K562 (cell line): ENCODE measurements at regions not wholly inside any gene's neighbourhood (a gene's known extent, or its start where the extent isn't known, plus 50 kb on each side); places are given as distances from the start of the nearest gene placed in this dataset.

Experiments used
- DMBX1 ChIP-seq: fragments of 250-450 bp; sonication (Bioruptor Pico); IDR thresholded peaks from 2 replicates; pipeline ENCODE4 v1.8.0; 2022; ENCODE audit warnings: inconsistent platforms, mild to moderate bottlenecking, moderate library complexity, borderline replicate concordance
- E2F8 ChIP-seq: fragments of 450-650 bp; IDR thresholded peaks from 2 replicates; pipeline ENCODE4 v1.7.1; 2018; ENCODE audit warnings: mild to moderate bottlenecking, low read depth; ENCODE audit not compliant: partially characterized antibody
- ELF4 ChIP-seq: fragments of 450-650 bp; formaldehyde crosslinking; IDR thresholded peaks from 2 replicates; pipeline ENCODE4 v1.4.0; 2022; ENCODE audit warnings: missing genetic modification characterization
- HCFC1 ChIP-seq: IDR thresholded peaks from 2 replicates; pipeline ENCODE4 v1.6.1; 2012; ENCODE audit warnings: low read depth, low read length, improper control_type of control experiment
- HINFP ChIP-seq: fragments of 450-650 bp; conservative IDR thresholded peaks from 2 replicates; pipeline ENCODE4 v1.6.1; 2016; ENCODE audit warnings: missing genetic modification characterization, low read depth, mild to moderate bottlenecking, control low read depth, missing compliant biosample characterization
- MLLT1 ChIP-seq, 2 experiments: fragments of 450-650 bp; IDR thresholded peaks; 2 replicates each; pipeline ENCODE4 v1.6.1; 2016
- MTA2 ChIP-seq: fragments of 450-650 bp; IDR thresholded peaks from 2 replicates; pipeline ENCODE4 v1.6.1; 2016; ENCODE audit warnings: low read depth
- NCOA1 ChIP-seq: fragments of 450-650 bp; IDR thresholded peaks from 2 replicates; pipeline ENCODE4 v1.6.1; 2016; ENCODE audit warnings: low read depth
- RBFOX2 ChIP-seq: fragments of 200-400 bp; formaldehyde crosslinking; IDR thresholded peaks from 2 replicates; pipeline ENCODE4 v1.6.1; 2017; ENCODE audit warnings: low read depth, mild to moderate bottlenecking, low read length, moderate library complexity
- RBM39 ChIP-seq: fragments of 200-400 bp; formaldehyde crosslinking; optimal IDR thresholded peaks from 2 replicates; pipeline ENCODE3; 2018; ENCODE audit warnings: low read depth, low read length
- SMAD1 ChIP-seq: fragments of 150-350 bp; IDR thresholded peaks from 2 replicates; pipeline ENCODE4 v1.6.1; 2014; ENCODE audit warnings: low read length, low read depth; ENCODE audit not compliant: partially characterized antibody
- SP1 ChIP-seq: sonication (generic); formaldehyde crosslinking; IDR thresholded peaks from 2 replicates; pipeline ENCODE4 v1.8.1; 2022; ENCODE audit warnings: mild to moderate bottlenecking, missing genetic modification reagents
- TFAP4 ChIP-seq: sonication (generic); formaldehyde crosslinking; IDR thresholded peaks from 2 replicates; pipeline ENCODE4 v1.8.0; 2022; ENCODE audit warnings: missing genetic modification reagents, mild to moderate bottlenecking, moderate library complexity, borderline replicate concordance
- XRCC5 ChIP-seq: fragments of 200-400 bp; formaldehyde crosslinking; IDR thresholded peaks from 2 replicates; pipeline ENCODE4 v1.6.1; 2017; ENCODE audit warnings: low read depth, mild to moderate bottlenecking, low read length
- ZC3H11A ChIP-seq: IDR thresholded peaks from 2 replicates; pipeline ENCODE4 v1.6.1; 2012; ENCODE audit warnings: low read depth, low read length, improper control_type of control experiment
- ZNF175 ChIP-seq: fragments of 200-800 bp; sonication (Bioruptor generic); IDR thresholded peaks from 2 replicates; pipeline ENCODE4 v1.6.1; 2016; ENCODE audit warnings: low read depth, mild to moderate bottlenecking, missing genetic modification characterization, missing compliant biosample characterization
- ZNF41 ChIP-seq: fragments of 250-450 bp; sonication (Bioruptor Pico); conservative IDR thresholded peaks from 2 replicates; pipeline ENCODE4 v1.4.0; 2020; ENCODE audit warnings: mild to moderate bottlenecking
- ZNF79 ChIP-seq: fragments of 250-450 bp; sonication (Bioruptor Pico); IDR thresholded peaks from 2 replicates; pipeline ENCODE4 v1.4.0; 2020; ENCODE audit warnings: low read depth, mild to moderate bottlenecking, moderate library complexity
- ZNF830 ChIP-seq: fragments of 250-450 bp; sonication (Bioruptor Pico); IDR thresholded peaks from 2 replicates; pipeline ENCODE4 v1.5.0; 2021; ENCODE audit warnings: mild to moderate bottlenecking

GRCh38 chr15:95684693-95685115 is 645.8 kb upstream of the NR2F2 start (continued):
- no peak for TF ChIP-seq HINFP (tag)
- TF ChIP-seq ZNF175 (CRISPR knock-in tag): peak; percentile 77; the same call in 1 of the 2 replicates
- no peak for TF ChIP-seq ZNF41 (CRISPR knock-in tag)
- no peak for TF ChIP-seq XRCC5
- TF ChIP-seq MLLT1 (IDR thresholded peaks at IDR 0.05): no peak
- no peak for TF ChIP-seq HCFC1
- TF ChIP-seq SMAD1: no peak
- no peak for TF ChIP-seq ZNF79 (CRISPR knock-in tag)
- TF ChIP-seq DMBX1 (CRISPR knock-in tag): peak; percentile 90
- TF ChIP-seq NCOA1: 0 out of 2 replicates have a peak, but pooled peaks have one; percentile 58
- TF ChIP-seq E2F8: no peak
- no peak for TF ChIP-seq ZNF830 (CRISPR knock-in tag)
- TF ChIP-seq SP1 (CRISPR knock-in tag): no peak; the same call in 1 of the 2 replicates
- no peak for TF ChIP-seq RBM39
- no peak for TF ChIP-seq RBFOX2
- no peak for TF ChIP-seq ZC3H11A
- TF ChIP-seq TFAP4 (CRISPR knock-in tag): no peak
- TF ChIP-seq MTA2: peak; percentile 81
- TF ChIP-seq ELF4 (CRISPR knock-in tag): no peak
